Glutamatergic neuron (in vitro differentiated cells): ENCODE measurements at regions not wholly inside any gene's neighbourhood (a gene's known extent, or its start where the extent isn't known, plus 50 kb on each side); places are given as distances from the start of the nearest gene placed in this dataset.
A peak's percentile ranks its signal among the peaks of the same experiment; 100 is the strongest.

Source experiments
- DNase-seq: peaks from one replicate; pipeline ENCODE4 v3.0.0; 2022
- H3K27ac Mint-ChIP-seq: one replicate; pipeline ENCODE4 v1.8.0; 2020; ENCODE audit warnings: mild to moderate bottlenecking, mixed read lengths, inconsistent platforms; ENCODE audit not compliant: unreplicated experiment
- H3K27me3 Mint-ChIP-seq: one replicate; pipeline ENCODE4 v1.8.0; 2020; ENCODE audit warnings: mild to moderate bottlenecking, moderate library complexity, mixed read lengths, inconsistent platforms; ENCODE audit not compliant: unreplicated experiment
- H3K36me3 Mint-ChIP-seq: one replicate; pipeline ENCODE4 v1.8.0; 2020; ENCODE audit warnings: mild to moderate bottlenecking, mixed read lengths, inconsistent platforms; ENCODE audit not compliant: unreplicated experiment
- H3K4me1 Mint-ChIP-seq: one replicate; pipeline ENCODE4 v1.8.0; 2020; ENCODE audit warnings: mild to moderate bottlenecking, low read depth, mixed read lengths, inconsistent platforms; ENCODE audit not compliant: unreplicated experiment
- H3K4me3 Mint-ChIP-seq: one replicate; pipeline ENCODE4 v1.8.0; 2020; ENCODE audit warnings: mild to moderate bottlenecking, mixed read lengths, inconsistent platforms; ENCODE audit not compliant: unreplicated experiment
- H3K9me3 Mint-ChIP-seq: one replicate; pipeline ENCODE4 v1.8.0; 2020; ENCODE audit warnings: mild to moderate bottlenecking, moderate library complexity, mixed read lengths, inconsistent platforms; ENCODE audit not compliant: unreplicated experiment
- CTCF ChIP-seq: fragments of 200-600 bp; sonication (generic); IDR thresholded peaks from one replicate; pipeline ENCODE4 v1.5.0; 2021; ENCODE audit not compliant: partially characterized antibody, unreplicated experiment

DNA sequence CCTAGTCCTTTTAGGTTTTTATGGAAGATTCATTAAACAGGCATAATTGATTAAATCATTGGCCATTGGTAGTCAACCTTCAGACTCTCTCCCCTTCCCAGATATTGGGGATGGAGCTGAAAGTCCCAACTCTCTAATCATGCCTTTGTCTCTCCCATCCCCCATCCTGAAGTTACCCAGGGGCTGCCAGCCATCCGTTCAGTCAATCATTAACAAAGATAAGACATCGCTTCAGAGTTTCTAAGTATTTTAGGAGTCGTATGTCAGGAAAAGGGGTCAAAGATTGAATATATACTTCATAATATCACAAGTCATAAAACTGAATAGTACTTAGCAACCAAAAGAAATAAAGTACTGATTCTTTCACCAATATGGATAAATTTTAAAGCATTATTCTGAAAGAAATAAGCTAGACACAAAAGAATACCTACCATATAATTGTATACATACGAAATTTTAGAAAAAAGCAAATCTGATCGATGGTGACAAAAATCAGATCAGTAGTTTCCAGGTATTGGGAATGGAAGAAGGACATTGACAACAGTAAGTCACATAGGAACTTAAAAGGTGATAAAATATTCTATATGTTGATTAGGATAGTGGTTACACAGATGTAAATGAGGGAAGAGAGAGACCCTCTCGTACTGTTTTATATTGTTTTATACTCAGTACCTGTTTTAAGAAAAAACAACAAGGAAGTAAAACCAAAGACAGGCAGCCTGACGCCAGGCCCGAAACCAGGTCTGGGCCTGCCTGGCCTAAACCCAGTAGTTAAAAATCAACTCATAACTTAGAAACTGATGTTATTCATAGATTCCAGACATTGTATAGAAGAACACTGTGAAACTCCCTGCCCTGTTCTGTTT lies 414.4 kb downstream of the DAD1 start:
- Mint-ChIP-seq H3K4me3 (no peak overlapping the region), H3K27ac (no peak overlapping the region), H3K36me3 (no peaks in the 10 kb centered on the region), H3K4me1 (no peaks in the 10 kb centered on the region), H3K27me3 (no peaks in the 10 kb centered on the region), H3K9me3 (no peaks in the 10 kb centered on the region)
- TF ChIP-seq CTCF = no peak
- DNase-seq = no peak

DNA sequence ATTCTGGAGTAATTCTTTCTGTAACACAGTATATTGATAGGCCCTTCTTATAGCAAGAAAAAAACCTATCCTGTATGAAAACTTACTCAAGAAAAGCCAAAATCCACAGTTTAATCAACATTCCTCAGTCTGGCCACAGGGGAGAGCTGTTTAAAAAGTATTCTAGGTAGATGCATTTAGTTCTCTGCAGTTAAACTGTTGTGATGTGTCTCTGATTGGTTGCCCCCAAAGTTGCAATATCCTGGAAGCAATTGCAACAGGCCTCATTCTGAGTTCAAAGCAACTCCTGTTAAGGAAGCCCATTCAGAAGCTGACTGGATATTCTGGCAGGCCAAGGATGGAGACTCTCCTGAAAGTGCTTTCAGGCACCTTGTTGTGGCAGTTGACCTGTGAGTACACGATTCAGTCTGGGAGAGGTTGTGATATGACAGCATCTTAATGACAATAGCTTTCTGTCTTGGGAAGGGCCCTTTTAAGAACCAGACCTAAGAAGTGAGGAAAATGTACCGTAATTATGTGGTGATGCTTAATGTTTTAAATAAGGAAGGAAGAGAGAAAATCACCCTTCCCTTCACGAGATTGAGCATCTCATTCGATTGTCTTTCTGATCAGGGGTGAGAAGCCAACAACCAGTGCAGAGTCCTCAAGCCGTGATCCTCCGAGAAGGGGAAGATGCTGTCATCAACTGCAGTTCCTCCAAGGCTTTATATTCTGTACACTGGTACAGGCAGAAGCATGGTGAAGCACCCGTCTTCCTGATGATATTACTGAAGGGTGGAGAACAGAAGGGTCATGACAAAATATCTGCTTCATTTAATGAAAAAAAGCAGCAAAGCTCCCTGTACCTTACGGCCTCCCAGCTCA lies 420.7 kb downstream of the DAD1 start:
- DNase-seq = no peak
- no peak for TF ChIP-seq CTCF
- H3K4me1 Mint-ChIP-seq = no peaks in the 10 kb centered on the region
- H3K36me3 Mint-ChIP-seq = no peaks in the 10 kb centered on the region
- H3K27ac Mint-ChIP-seq = no peak overlapping the region
- H3K9me3 Mint-ChIP-seq = no peaks in the 10 kb centered on the region
- no peaks in the 10 kb centered on the region for H3K27me3 Mint-ChIP-seq
- no peak overlapping the region for H3K4me3 Mint-ChIP-seq

DNA sequence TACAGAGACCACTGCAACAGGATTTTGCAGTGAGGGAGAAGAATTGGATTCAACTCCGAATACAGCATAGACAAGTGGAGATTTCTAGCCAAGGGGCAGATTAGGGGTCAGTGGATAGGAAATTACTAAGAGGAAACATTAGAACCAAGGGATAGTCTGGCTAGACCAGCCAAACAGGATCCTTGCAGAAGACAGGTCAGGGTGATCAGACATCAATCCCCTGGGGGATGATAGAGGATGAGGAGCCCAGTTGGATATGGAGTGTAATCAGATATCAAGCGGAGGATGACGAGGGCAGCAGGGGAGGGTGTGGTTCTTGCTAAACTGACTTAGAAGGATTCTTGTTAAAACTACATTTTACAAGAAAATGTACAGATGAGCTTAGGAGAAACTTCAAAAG lies 424.4 kb downstream of the DAD1 start:
- no peak for TF ChIP-seq CTCF
- no peaks in the 10 kb centered on the region for H3K27me3 Mint-ChIP-seq
- no peaks in the 10 kb centered on the region for H3K36me3 Mint-ChIP-seq
- H3K4me1 Mint-ChIP-seq = no peaks in the 10 kb centered on the region
- no peak for DNase-seq
- no peak overlapping the region for H3K27ac Mint-ChIP-seq
- H3K9me3 Mint-ChIP-seq = no peaks in the 10 kb centered on the region
- H3K4me3 Mint-ChIP-seq = no peak overlapping the region

DNA sequence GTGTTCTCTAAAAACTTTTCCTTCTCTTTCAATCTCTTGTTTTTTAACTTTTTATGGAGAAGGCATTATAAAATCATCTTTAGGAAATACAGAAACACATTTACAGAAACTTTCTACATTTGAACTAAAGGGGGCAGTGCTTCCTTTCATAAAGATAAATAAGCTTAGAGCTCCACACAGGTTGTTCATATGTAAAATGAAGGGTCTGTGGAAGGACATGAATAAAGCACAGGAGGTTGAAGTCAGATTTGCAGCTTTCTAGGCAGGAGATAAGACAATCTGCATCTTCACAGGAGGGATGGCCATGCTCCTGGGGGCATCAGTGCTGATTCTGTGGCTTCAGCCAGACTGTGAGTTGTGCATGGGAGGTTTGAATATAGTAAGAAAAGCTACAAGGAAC lies 426.0 kb downstream of the DAD1 start:
- no peaks in the 10 kb centered on the region for H3K27me3 Mint-ChIP-seq
- peak; percentile 20 for TF ChIP-seq CTCF

DNA sequence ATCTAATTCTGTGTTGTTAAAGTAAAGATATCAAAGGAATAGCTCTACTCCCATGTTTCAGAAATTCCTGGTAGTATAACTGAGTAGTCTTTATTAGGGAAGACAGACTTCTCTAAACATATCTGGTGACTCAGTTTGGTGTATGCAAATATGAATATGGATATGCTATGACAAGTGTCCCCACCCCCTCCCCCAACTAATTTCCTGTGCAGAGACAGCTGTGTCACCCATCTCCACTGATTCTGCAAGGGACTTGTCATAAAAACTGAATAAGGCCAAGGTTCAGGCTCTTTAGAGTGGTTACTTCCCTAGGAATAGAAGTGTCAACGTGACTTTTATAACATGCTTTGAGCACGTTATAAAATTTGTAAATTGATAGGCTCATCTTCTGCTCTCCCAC lies 429.1 kb downstream of the DAD1 start:
- Mint-ChIP-seq H3K27ac (no peak overlapping the region), H3K36me3 (no peaks in the 10 kb centered on the region), H3K4me3 (no peak overlapping the region)

More for the DNA sequence above, 426.0 kb downstream of the DAD1 start:
- DNase-seq = no peak
- no peak overlapping the region for H3K4me3 Mint-ChIP-seq
- H3K9me3 Mint-ChIP-seq = no peaks in the 10 kb centered on the region
- H3K36me3 Mint-ChIP-seq = no peaks in the 10 kb centered on the region
- H3K4me1 Mint-ChIP-seq = no peaks in the 10 kb centered on the region
- no peak overlapping the region for H3K27ac Mint-ChIP-seq

More for the DNA sequence above, 429.1 kb downstream of the DAD1 start:
- H3K27me3 Mint-ChIP-seq = no peaks in the 10 kb centered on the region
- TF ChIP-seq CTCF = no peak
- no peaks in the 10 kb centered on the region for H3K4me1 Mint-ChIP-seq
- no peak for DNase-seq
- H3K9me3 Mint-ChIP-seq = peaks cover 2% of the 10 kb centered on the region
